ENCODE measurements at regions not wholly inside any gene's neighbourhood (a gene's known extent, or its start where the extent isn't known, plus 50 kb on each side); places are given as distances from the start of the nearest gene placed in this dataset.

- no peaks in the 10 kb centered on the region for H3K36me3 ChIP-seq
Measured at GRCh38 chr12:3959799-3960560, 86.8 kb upstream of the PARP11 start.

GRCh38 chr12:3958534-3958933, 85.3 kb upstream of the PARP11 start:
- intact Hi-C loops (cut with DNase I; ENCODE audit: low total_unique reads) = no loop called here
- no peak for DNase-seq
- H3K4me1 ChIP-seq = no peaks in the 10 kb centered on the region
- no peaks in the 10 kb centered on the region for H3K27me3 ChIP-seq
- no peak overlapping the region for H3K27ac ChIP-seq
- no peak overlapping the region for H3K4me3 ChIP-seq
- TF ChIP-seq POLR2A (IDR thresholded peaks at IDR 0.05) (no peak), CTCF (IDR thresholded peaks at IDR 0.05) (no peak)
- no peaks in the 10 kb centered on the region for H3K36me3 ChIP-seq
- H3K9me3 ChIP-seq = no peaks in the 10 kb centered on the region

More at GRCh38 chr12:3959799-3960560, 86.8 kb upstream of the PARP11 start:
- H3K9me3 ChIP-seq = no peaks in the 10 kb centered on the region
- H3K27ac ChIP-seq = no peak overlapping the region
- no peak overlapping the region for H3K4me3 ChIP-seq
- TF ChIP-seq POLR2A (IDR thresholded peaks at IDR 0.05) (no peak), CTCF (IDR thresholded peaks at IDR 0.05) (no peak)
- intact Hi-C loops (cut with DNase I; ENCODE audit: low total_unique reads) = no loop called here
- no peaks in the 10 kb centered on the region for H3K4me1 ChIP-seq
- DNase-seq = no peak
- H3K27me3 ChIP-seq = no peaks in the 10 kb centered on the region

GRCh38 chr12:3951380-3952135, 78.4 kb upstream of the PARP11 start:
- no peak overlapping the region for H3K4me3 ChIP-seq
- no peaks in the 10 kb centered on the region for H3K4me1 ChIP-seq
- H3K27ac ChIP-seq = no peak overlapping the region
- no peaks in the 10 kb centered on the region for H3K9me3 ChIP-seq
- intact Hi-C loops (cut with DNase I; ENCODE audit: low total_unique reads) = no loop called here
- DNase-seq = no peak
- no peaks in the 10 kb centered on the region for H3K36me3 ChIP-seq
- no peak for TF ChIP-seq CTCF (IDR thresholded peaks at IDR 0.05)
- TF ChIP-seq POLR2A (IDR thresholded peaks at IDR 0.05) = no peak
- H3K27me3 ChIP-seq = no peaks in the 10 kb centered on the region

- no peaks in the 10 kb centered on the region for H3K4me1 ChIP-seq
- no peaks in the 10 kb centered on the region for H3K27me3 ChIP-seq
- H3K27ac ChIP-seq = no peak overlapping the region
- no peaks in the 10 kb centered on the region for H3K9me3 ChIP-seq
- intact Hi-C loops (cut with DNase I; ENCODE audit: low total_unique reads) = no loop called here
- no peak overlapping the region for H3K4me3 ChIP-seq
- H3K36me3 ChIP-seq = no peaks in the 10 kb centered on the region
- TF ChIP-seq POLR2A (IDR thresholded peaks at IDR 0.05) = no peak
- TF ChIP-seq CTCF (IDR thresholded peaks at IDR 0.05) = no peak
- DNase-seq = no peak
Measured at GRCh38 chr12:3950714-3951320, 77.6 kb upstream of the PARP11 start.

GRCh38 chr12:3947781-3948180, 74.6 kb upstream of the PARP11 start:
- no peaks in the 10 kb centered on the region for H3K36me3 ChIP-seq
- no peak for DNase-seq
- no peaks in the 10 kb centered on the region for H3K9me3 ChIP-seq
- no peaks in the 10 kb centered on the region for H3K27me3 ChIP-seq
- no peak overlapping the region for H3K4me3 ChIP-seq
- no peak overlapping the region for H3K27ac ChIP-seq
- no peak for TF ChIP-seq CTCF (IDR thresholded peaks at IDR 0.05)
- no peak for TF ChIP-seq POLR2A (IDR thresholded peaks at IDR 0.05)
- intact Hi-C loops (cut with DNase I; ENCODE audit: low total_unique reads) = no loop called here
- H3K4me1 ChIP-seq = no peaks in the 10 kb centered on the region

Measured in uterus (tissue), 3 donors.